H1 (cell line): ENCODE measurements at regions not wholly inside any gene's neighbourhood (a gene's known extent, or its start where the extent isn't known, plus 50 kb on each side); places are given as distances from the start of the nearest gene placed in this dataset.
"Not testable (repeated sequence)": the region's sequence is repeated elsewhere in the genome, so short reads cannot be mapped to it uniquely, and the experiment has no call there.

Experiments
- CTCF ChIA-PET: fragments of 300-600 bp; sonication (Branson Sonifier 250); formaldehyde crosslinking; loops from one replicate; lab custom pipeline; 2021; ENCODE audit not compliant: partially characterized antibody; lab: Charles Lee
- POLR2A ChIA-PET: fragments of 300-600 bp; sonication (Branson Sonifier 250); formaldehyde crosslinking; loops from one replicate; lab custom pipeline; 2021; ENCODE audit warnings: inconsistent platforms; ENCODE audit not compliant: partially characterized antibody; lab: Charles Lee
- DNase-seq, 2 experiments: peaks; one replicate each; pipeline versions ENCODE4 v3.0.0 to v3.0.0-alpha.2; 2010 to 2022; ENCODE audit warnings: low spot score in 2 of 2, low read depth in 1 of 2, mixed read lengths in 1 of 2
- FAIRE-seq: peaks from 2 replicates; lab custom pipeline; 2011; peaks lifted over from hg19 to GRCh38; lab: Jason Lieb, UNC
- H2AFZ ChIP-seq: 2 replicates; pipeline ENCODE4 v1.8.1; 2012; ENCODE audit warnings: low read length, inconsistent platforms
- H2AK5ac ChIP-seq: 2 replicates; pipeline ENCODE4 v1.6.1; 2013; ENCODE audit warnings: low read depth, low read length
- H2BK120ac ChIP-seq: replicated peaks from 2 replicates; pipeline ENCODE3; 2013; ENCODE audit warnings: low read depth, low read length, inconsistent platforms
- H2BK12ac ChIP-seq: 2 replicates; pipeline ENCODE4 v1.6.1; 2013; ENCODE audit warnings: low read depth, low read length
- H2BK15ac ChIP-seq: 2 replicates; pipeline ENCODE4 v1.6.1; 2013; ENCODE audit warnings: low read length
- H2BK20ac ChIP-seq: 2 replicates; pipeline ENCODE4 v1.6.1; 2013; ENCODE audit warnings: low read length
- H2BK5ac ChIP-seq: 2 replicates; pipeline ENCODE4 v1.6.1; 2013; ENCODE audit warnings: low read depth, low read length
- H3K14ac ChIP-seq: 2 replicates; pipeline ENCODE4 v1.6.1; 2013; ENCODE audit warnings: inconsistent platforms; ENCODE audit not compliant: insufficient read length
- H3K18ac ChIP-seq: 2 replicates; pipeline ENCODE4 v1.6.1; 2013; ENCODE audit warnings: low read length; ENCODE audit errors: extremely low read depth
- H3K23ac ChIP-seq: 2 replicates; pipeline ENCODE4 v1.6.1; 2013; ENCODE audit warnings: inconsistent platforms; ENCODE audit not compliant: insufficient read length
- H3K23me2 ChIP-seq: 2 replicates; pipeline ENCODE4 v1.6.1; 2013; ENCODE audit warnings: low read depth, low read length
- H3K27ac ChIP-seq: 2 replicates; pipeline ENCODE4 v1.6.1; 2011; ENCODE audit warnings: low read depth, low read length, inconsistent platforms
- H3K27me3 ChIP-seq, 4 experiments: replicated peaks in 1 of 4; 1 replicate in 1 of 4; 2 replicates in 3 of 4; pipeline versions ENCODE4 v1.6.1 to v1.8.1; 2011 to 2013; ENCODE audit warnings: low read length in 3 of 4, mild to moderate bottlenecking in 3 of 4, inconsistent platforms in 2 of 4, mixed read lengths in 2 of 4, moderate library complexity in 1 of 4; ENCODE audit not compliant: control insufficient read depth in 3 of 4, insufficient read depth in 3 of 4; ENCODE audit errors: extremely low read depth in 1 of 4
- H3K36me3 ChIP-seq, 4 experiments: 2 replicates each; pipeline versions ENCODE4 v1.6.1 to v1.8.1; 2011 to 2013; ENCODE audit warnings: mild to moderate bottlenecking in 4 of 4, low read length in 3 of 4, moderate library complexity in 2 of 4, control low read depth in 1 of 4, inconsistent platforms in 1 of 4; ENCODE audit not compliant: insufficient read depth in 4 of 4, control insufficient read depth in 2 of 4
- H3K4ac ChIP-seq: replicated peaks from 2 replicates; pipeline ENCODE3; 2013; ENCODE audit warnings: low read length, low read depth, mixed read lengths, inconsistent platforms; ENCODE audit not compliant: insufficient read length
- H3K4me1 ChIP-seq, 4 experiments: replicated peaks in 1 of 4; 1 replicate in 1 of 4; 2 replicates in 3 of 4; pipeline versions ENCODE4 v1.6.1 to v1.8.1; 2011 to 2013; ENCODE audit warnings: low read length in 3 of 4, inconsistent platforms in 2 of 4, mixed read lengths in 1 of 4; ENCODE audit not compliant: insufficient read depth in 4 of 4, control insufficient read depth in 3 of 4
- H3K4me2 ChIP-seq, 2 experiments: 2 replicates each; pipeline versions ENCODE4 v1.6.1 to v1.8.1; 2011 to 2013; ENCODE audit warnings: low read depth in 2 of 2, low read length in 2 of 2, control low read depth in 1 of 2, inconsistent platforms in 1 of 2, mild to moderate bottlenecking in 1 of 2; ENCODE audit not compliant: insufficient read depth in 1 of 2
- H3K4me3 ChIP-seq, 4 experiments: fragments of 200-600, 300-600 bp in 1 of 4; sonication (generic), shearing (Covaris generic), sonication (Bioruptor Twin) in 1 of 4; 2 replicates each; pipeline versions ENCODE4 v1.5.1 to v1.8.1; 2011 to 2016; ENCODE audit warnings: low read length in 4 of 4, low read depth in 3 of 4, control low read depth in 2 of 4, inconsistent platforms in 2 of 4, mild to moderate bottlenecking in 2 of 4, mixed read lengths in 1 of 4, moderate library complexity in 1 of 4; ENCODE audit not compliant: insufficient read depth in 2 of 4; ENCODE audit errors: extremely low read depth in 1 of 4
- H3K56ac ChIP-seq: replicated peaks from 2 replicates; pipeline ENCODE3; 2013; ENCODE audit warnings: low read depth, mild to moderate bottlenecking, mixed read lengths, low read length, inconsistent platforms; ENCODE audit not compliant: insufficient read length
- H3K79me1 ChIP-seq: 2 replicates; pipeline ENCODE4 v1.6.1; 2013; ENCODE audit warnings: low read depth, low read length, control low read depth
- H3K79me2 ChIP-seq, 2 experiments: 2 replicates each; pipeline versions ENCODE4 v1.6.1 to v1.8.1; 2012 to 2013; ENCODE audit warnings: low read length in 2 of 2, mild to moderate bottlenecking in 2 of 2, inconsistent platforms in 1 of 2; ENCODE audit not compliant: insufficient read depth in 2 of 2, control insufficient read depth in 1 of 2
- H3K9ac ChIP-seq, 4 experiments: replicated peaks in 1 of 4; 1 replicate in 1 of 4; 2 replicates in 3 of 4; pipeline versions ENCODE4 v1.6.1 to v1.8.1; 2011 to 2013; ENCODE audit warnings: low read depth in 3 of 4, low read length in 3 of 4, control low read depth in 2 of 4, mild to moderate bottlenecking in 2 of 4, moderate library complexity in 2 of 4, inconsistent platforms in 1 of 4; ENCODE audit errors: extremely low read depth in 1 of 4
- H3K9me3 ChIP-seq, 2 experiments: 2 replicates each; pipeline versions ENCODE4 v1.6.1 to v1.8.1; 2012 to 2013; ENCODE audit warnings: mild to moderate bottlenecking in 2 of 2, moderate library complexity in 2 of 2, control low read depth in 1 of 2, inconsistent platforms in 1 of 2, low read depth in 1 of 2, low read length in 1 of 2, mixed read lengths in 1 of 2; ENCODE audit not compliant: insufficient read depth in 2 of 2
- H4K20me1 ChIP-seq, 2 experiments: replicated peaks in 1 of 2; 2 replicates each; pipeline versions ENCODE3 to v1.8.1; 2011 to 2013; ENCODE audit warnings: inconsistent platforms in 2 of 2, low read length in 2 of 2, mild to moderate bottlenecking in 1 of 2; ENCODE audit not compliant: insufficient read depth in 2 of 2, control insufficient read depth in 1 of 2
- H4K5ac ChIP-seq: 2 replicates; pipeline ENCODE4 v1.6.1; 2013; ENCODE audit warnings: low read length, low read depth, mixed read lengths, inconsistent platforms; ENCODE audit not compliant: insufficient read length
- H4K8ac ChIP-seq: 2 replicates; pipeline ENCODE4 v1.8.0; 2013; ENCODE audit warnings: mild to moderate bottlenecking, moderate library complexity, low read length, inconsistent platforms; ENCODE audit not compliant: insufficient read depth; ENCODE audit errors: extremely low read depth
- H4K91ac ChIP-seq: replicated peaks from 2 replicates; pipeline ENCODE3; 2013; ENCODE audit warnings: low read length, mixed read lengths, inconsistent platforms; ENCODE audit not compliant: insufficient read length
- WGBS, 2 experiments: shearing (Covaris generic) in 1 of 2; methylation state at CpG; one replicate each; pipeline versions ENCODE4 v1.1.6 to v1.1.7; 2013 to 2015; ENCODE audit warnings: low lambda C conversion rate in 2 of 2, mixed read lengths in 2 of 2, inconsistent platforms in 1 of 2, low coverage in 1 of 2, missing lambda C conversion rate in 1 of 2; ENCODE audit not compliant: insufficient replicate concordance in 2 of 2, insufficient coverage in 1 of 2, insufficient read length in 1 of 2; ENCODE audit errors: extremely low coverage in 1 of 2, missing lambda C conversion rate in 1 of 2; 5-methylcytosine and 5-hydroxymethylcytosine counted together

DNA sequence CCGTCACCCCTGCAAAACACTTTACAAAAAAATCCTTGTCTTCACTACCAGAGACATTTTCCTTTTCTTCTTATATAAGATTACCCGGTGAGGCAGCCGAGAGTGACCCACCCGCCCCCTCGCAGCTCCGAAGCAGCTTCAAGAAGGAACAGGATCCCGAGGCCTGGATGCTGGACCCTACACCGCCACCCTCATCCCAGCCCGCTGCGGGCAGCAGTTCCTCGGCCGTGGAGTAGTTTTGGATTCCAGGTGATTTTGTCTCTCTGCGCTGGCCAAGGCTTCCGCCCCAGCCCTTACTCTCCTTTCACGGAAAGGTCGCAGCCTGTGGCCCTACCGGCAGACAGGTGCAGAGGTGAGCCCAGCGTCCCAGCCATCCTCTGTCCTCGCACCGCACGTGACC lies 169.1 kb downstream of the CCT8L2 start:
- H3K36me3 ChIP-seq, H2BK120ac ChIP-seq, H3K4ac ChIP-seq, H4K8ac ChIP-seq, H4K5ac ChIP-seq, FAIRE-seq, H2BK5ac ChIP-seq, H2BK12ac ChIP-seq, H3K18ac ChIP-seq, H3K9ac ChIP-seq, H2BK20ac ChIP-seq, CTCF ChIA-PET, H4K20me1 ChIP-seq, DNase-seq, H3K14ac ChIP-seq, H3K4me2 ChIP-seq, H3K27me3 ChIP-seq, H4K91ac ChIP-seq, H3K23me2 ChIP-seq, H3K56ac ChIP-seq, H2AFZ ChIP-seq, H3K27ac ChIP-seq, POLR2A ChIA-PET, H3K79me1 ChIP-seq, H3K4me3 ChIP-seq, H2AK5ac ChIP-seq, H3K4me1 ChIP-seq, H3K23ac ChIP-seq, H3K79me2 ChIP-seq, H2BK15ac ChIP-seq: not testable (repeated sequence)
- H3K9me3 ChIP-seq: peaks cover 10 to 19% of the 10 kb centered on the region in 2 experiments; a peak in 3 of 4 replicates
- WGBS, 2 experiments: 82% methylated on average over 21 of the region's 21 CpGs; no CpG with 5 or more reads in 1 of the 2 experiments

DNA sequence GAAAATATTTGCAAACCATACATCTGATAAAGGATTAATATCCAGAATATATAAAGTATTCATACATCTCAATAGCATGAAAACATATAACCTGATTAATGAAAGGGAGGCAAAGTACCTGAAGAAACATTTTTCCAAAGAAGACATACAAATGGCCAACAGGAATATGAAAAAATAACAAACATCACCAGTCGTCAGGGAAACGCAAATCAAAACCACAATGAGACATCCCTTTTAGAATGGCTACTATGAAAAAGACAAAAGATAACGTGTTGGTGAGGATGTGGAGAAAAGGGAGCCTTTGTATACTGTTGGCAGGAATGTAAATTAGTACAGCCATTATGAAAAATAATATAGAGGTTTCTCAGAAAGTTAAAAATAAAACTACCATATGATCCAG lies 175.1 kb downstream of the CCT8L2 start:
- WGBS, 2 experiments: 62% methylated on average over 3 of the region's 3 CpGs; no CpG with 5 or more reads in 1 of the 2 experiments
- POLR2A ChIA-PET, CTCF ChIA-PET: not testable (repeated sequence)

More for the DNA sequence above, 175.1 kb downstream of the CCT8L2 start:
- not testable (repeated sequence) for H3K36me3 ChIP-seq, H4K91ac ChIP-seq, H3K27ac ChIP-seq, H3K4me3 ChIP-seq, H3K4me2 ChIP-seq, H4K8ac ChIP-seq, H3K79me2 ChIP-seq, H3K9ac ChIP-seq, H2AK5ac ChIP-seq, H3K23me2 ChIP-seq, H2BK120ac ChIP-seq, H3K14ac ChIP-seq, FAIRE-seq, H3K4me1 ChIP-seq, H3K9me3 ChIP-seq, H2AFZ ChIP-seq, H3K79me1 ChIP-seq, DNase-seq, H4K5ac ChIP-seq, H2BK5ac ChIP-seq, H3K27me3 ChIP-seq, H3K18ac ChIP-seq, H3K4ac ChIP-seq, H2BK15ac ChIP-seq, H3K23ac ChIP-seq, H3K56ac ChIP-seq, H2BK12ac ChIP-seq, H2BK20ac ChIP-seq, H4K20me1 ChIP-seq
